ENCODE measurements at regions not wholly inside any gene's neighbourhood (a gene's known extent, or its start where the extent isn't known, plus 50 kb on each side); places are given as distances from the start of the nearest gene placed in this dataset.

GRCh38 chr6:54632984-54633565 is 213.5 kb upstream of the FAM83B start:
- Histone ChIP-seq H3K27ac (no peak overlapping the region), H3K36me3 (no peaks in the 10 kb centered on the region), H3K9me3 (no peaks in the 10 kb centered on the region), H3K4me1 (no peaks in the 10 kb centered on the region), H3K4me3 (no peak overlapping the region), H3K27me3 (no peaks in the 10 kb centered on the region)
- intact Hi-C loops (cut with DNase I) = no loop called here
- ATAC-seq = no peak
- TF ChIP-seq CTCF (IDR thresholded peaks at IDR 0.05) = no peak
- DNase-seq = no peak
- 58 to 66% methylated on average over 2 of the region's 2 CpGs for WGBS, 2 donors

- Histone ChIP-seq H3K4me3 (no peak overlapping the region), H3K4me1 (no peaks in the 10 kb centered on the region), H3K36me3 (no peaks in the 10 kb centered on the region), H3K27me3 (no peaks in the 10 kb centered on the region), H3K9me3 (no peaks in the 10 kb centered on the region), H3K27ac (no peak overlapping the region)
- WGBS, 2 donors = 31 to 35% methylated on average over 4 of the region's 4 CpGs
- ATAC-seq (no peak), DNase-seq (no peak)
- intact Hi-C loops (cut with DNase I) = no loop called here
- TF ChIP-seq CTCF (IDR thresholded peaks at IDR 0.05) = no peak
Measured at GRCh38 chr6:54633601-54634000, 213.0 kb upstream of the FAM83B start.

- ATAC-seq (no peak), DNase-seq (no peak)
- Histone ChIP-seq H3K27ac (no peak overlapping the region), H3K36me3 (no peaks in the 10 kb centered on the region), H3K9me3 (no peaks in the 10 kb centered on the region), H3K4me3 (no peak overlapping the region), H3K4me1 (no peaks in the 10 kb centered on the region), H3K27me3 (no peaks in the 10 kb centered on the region)
- intact Hi-C loops (cut with DNase I) = no loop called here
- no peak for TF ChIP-seq CTCF (IDR thresholded peaks at IDR 0.05)
- 64 to 79% methylated on average over 1 of the region's 1 CpG for WGBS, 2 donors
Measured at GRCh38 chr6:54640911-54641310, 205.7 kb upstream of the FAM83B start.

GRCh38 chr6:54646069-54646950 is 200.3 kb upstream of the FAM83B start:
- intact Hi-C loops (cut with DNase I) = no loop called here
- TF ChIP-seq CTCF (IDR thresholded peaks at IDR 0.05) = no peak
- 52 to 56% methylated on average over 4 of the region's 4 CpGs for WGBS, 2 donors
- H3K9me3 ChIP-seq = no peaks in the 10 kb centered on the region
- no peaks in the 10 kb centered on the region for H3K36me3 ChIP-seq
- no peaks in the 10 kb centered on the region for H3K27me3 ChIP-seq
- ATAC-seq (no peak), DNase-seq (no peak)
- no peak overlapping the region for H3K4me3 ChIP-seq
- H3K27ac ChIP-seq = no peak overlapping the region
- no peaks in the 10 kb centered on the region for H3K4me1 ChIP-seq
